ENCODE measurements at regions not wholly inside any gene's neighbourhood (a gene's known extent, or its start where the extent isn't known, plus 50 kb on each side); places are given as distances from the start of the nearest gene placed in this dataset.

DNA sequence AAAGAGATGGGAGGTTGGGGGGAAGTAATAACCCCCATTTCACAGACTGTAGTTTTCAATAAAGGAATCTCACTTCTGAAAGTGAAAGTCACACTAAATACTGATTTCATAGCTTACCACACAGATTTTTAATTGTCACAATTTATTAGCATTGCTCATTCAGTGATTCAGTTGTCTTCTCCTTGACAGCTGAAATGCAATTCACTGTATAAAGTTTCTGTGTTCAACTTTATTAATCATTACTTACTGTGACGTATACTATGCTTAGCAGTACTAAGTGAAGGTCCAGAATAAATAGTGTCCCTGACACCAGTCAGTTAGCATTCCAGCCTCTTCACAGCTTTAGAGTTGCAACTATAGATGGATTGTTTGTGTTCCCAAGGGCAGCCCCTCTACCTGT lies 324.1 kb upstream of the CRIM1 start:
- Histone ChIP-seq H3K79me1 (ENCODE audit: low read depth, low read length) (no peaks in the 10 kb centered on the region), H3K23ac (ENCODE audit: insufficient read length) (no peak overlapping the region), H2BK20ac (ENCODE audit: low read length) (no peak overlapping the region), H3K4me2 (ENCODE audit: insufficient read depth in 1 of 2, low read depth in 2 of 2, low read length in 2 of 2) (no peak overlapping the region), H2BK15ac (ENCODE audit: low read length) (no peak overlapping the region), H3K4me3 (ENCODE audit: extremely low read depth in 1 of 4, insufficient read depth in 2 of 4, low read depth in 3 of 4, low read length in 4 of 4) (no peak overlapping the region), H3K4me1 (replicated peaks in 1 of 4; ENCODE audit: control insufficient read depth in 3 of 4, insufficient read depth in 4 of 4, low read length in 3 of 4) (no peaks in the 10 kb centered on the region), H4K20me1 (replicated peaks in 1 of 2; ENCODE audit: control insufficient read depth in 1 of 2, insufficient read depth in 2 of 2, low read length in 2 of 2) (no peaks in the 10 kb centered on the region), H4K5ac (ENCODE audit: insufficient read length, low read depth, low read length) (no peak overlapping the region), H2BK120ac (replicated peaks; ENCODE audit: low read depth, low read length) (no peak overlapping the region), H3K9me3 (ENCODE audit: insufficient read depth in 2 of 2, low read depth in 1 of 2, low read length in 1 of 2) (no peaks in the 10 kb centered on the region), H3K36me3 (ENCODE audit: control insufficient read depth in 2 of 4, insufficient read depth in 4 of 4, low read length in 3 of 4) (no peaks in the 10 kb centered on the region), H2BK12ac (ENCODE audit: low read depth, low read length) (no peak overlapping the region), H3K79me2 (ENCODE audit: control insufficient read depth in 1 of 2, insufficient read depth in 2 of 2, low read length in 2 of 2) (no peaks in the 10 kb centered on the region), H2AK5ac (ENCODE audit: low read depth, low read length) (no peak overlapping the region), H3K4ac (replicated peaks; ENCODE audit: insufficient read length, low read depth, low read length) (no peak overlapping the region), H3K56ac (replicated peaks; ENCODE audit: insufficient read length, low read depth, low read length) (no peak overlapping the region), H4K91ac (replicated peaks; ENCODE audit: insufficient read length, low read length) (no peak overlapping the region), H3K9ac (replicated peaks in 1 of 4; ENCODE audit: extremely low read depth in 1 of 4, low read depth in 3 of 4, low read length in 3 of 4) (no peak overlapping the region), H3K18ac (ENCODE audit: extremely low read depth, low read length) (no peak overlapping the region), H3K23me2 (ENCODE audit: low read depth, low read length) (no peaks in the 10 kb centered on the region), H4K8ac (ENCODE audit: extremely low read depth, insufficient read depth, low read length) (no peak overlapping the region), H3K27ac (ENCODE audit: low read depth, low read length) (no peak overlapping the region), H3K14ac (ENCODE audit: insufficient read length) (no peak overlapping the region), H2AFZ (ENCODE audit: low read length) (no peak overlapping the region), H3K27me3 (replicated peaks in 1 of 4; ENCODE audit: control insufficient read depth in 3 of 4, extremely low read depth in 1 of 4, insufficient read depth in 3 of 4, low read length in 3 of 4) (no peaks in the 10 kb centered on the region), H2BK5ac (ENCODE audit: low read depth, low read length) (no peak overlapping the region)
- no peak for DNase-seq (ENCODE audit: low read depth in 1 of 2, low spot score in 2 of 2)
- ChIA-PET CTCF (ENCODE audit: partially characterized antibody) (no interaction called here), POLR2A (ENCODE audit: partially characterized antibody) (no interaction called here)
- TF ChIP-seq PHF8 (conservative IDR thresholded peaks at IDR 0.05; ENCODE audit: low read depth, low read length) = no peak
- no peak for TF ChIP-seq RFX5 (IDR thresholded peaks at IDR 0.05; ENCODE audit: borderline replicate concordance, low read depth, low read length)
- no peak for TF ChIP-seq ZNF274 (IDR thresholded peaks at IDR 0.05; ENCODE audit: borderline replicate concordance, extremely low read depth, low read length)
- no peak for TF ChIP-seq CEBPB (IDR thresholded peaks at IDR 0.05; ENCODE audit: low read depth, low read length)
- TF ChIP-seq TCF12 (IDR thresholded peaks at IDR 0.05; ENCODE audit: low read depth, low read length) = no peak
- no peak for TF ChIP-seq GABPA (IDR thresholded peaks at IDR 0.05; ENCODE audit: borderline replicate concordance, insufficient read depth, low read length)
- no peak for TF ChIP-seq TAF7 (optimal IDR thresholded peaks at IDR 0.05; ENCODE audit: borderline replicate concordance, low read depth, low read length)
- TF ChIP-seq CBX8 (IDR thresholded peaks at IDR 0.05; ENCODE audit: borderline replicate concordance, low read depth, low read length) = no peak
- TF ChIP-seq JUND (IDR thresholded peaks at IDR 0.05; ENCODE audit: low read length) = no peak
- TF ChIP-seq RAD21 (IDR thresholded peaks at IDR 0.05 in 1 of 2, conservative IDR thresholded peaks at IDR 0.05 in 1 of 2; ENCODE audit: low read depth in 2 of 2, low read length in 2 of 2) = no peak
- TF ChIP-seq NANOG (IDR thresholded peaks at IDR 0.05; ENCODE audit: insufficient read depth, low read depth, low read length, poor library complexity, severe bottlenecking) = no peak
- no peak for TF ChIP-seq GTF2F1 (IDR thresholded peaks at IDR 0.05; ENCODE audit: borderline replicate concordance, low read depth, low read length)
- 0% methylated on average over 1 of the region's 1 CpG; no CpG with 5 or more reads in 1 of the 2 experiments for WGBS, 2 experiments (ENCODE audit: extremely low coverage in 1 of 2, insufficient coverage in 1 of 2, insufficient read length in 1 of 2, insufficient replicate concordance in 2 of 2, low coverage in 1 of 2, low lambda C conversion rate in 2 of 2, missing lambda C conversion rate in 1 of 2)
- FAIRE-seq = no peak

All from H1 (cell line).